BE2C (cell line): ENCODE measurements at regions not wholly inside any gene's neighbourhood (a gene's known extent, or its start where the extent isn't known, plus 50 kb on each side); places are given as distances from the start of the nearest gene placed in this dataset.

Experiments
- DNase-seq: peaks from one replicate; pipeline ENCODE4 v3.0.0-alpha.2; 2020
- H3K27me3 ChIP-seq: fragments of 250-450 bp; sonication (Bioruptor Pico); 2 replicates; pipeline ENCODE4 v1.5.1; 2020; ENCODE audit warnings: mild to moderate bottlenecking
- H3K36me3 ChIP-seq: fragments of 250-450 bp; sonication (Bioruptor Pico); 2 replicates; pipeline ENCODE4 v1.5.1; 2020; ENCODE audit warnings: mild to moderate bottlenecking
- H3K4me1 ChIP-seq: fragments of 250-450 bp; sonication (Bioruptor Pico); 2 replicates; pipeline ENCODE4 v1.5.1; 2020
- H3K4me3 ChIP-seq: 2 replicates; pipeline ENCODE4 v1.5.1; 2011; ENCODE audit warnings: low read depth, low read length
- H3K9me3 ChIP-seq: fragments of 250-450 bp; sonication (Bioruptor Pico); 2 replicates; pipeline ENCODE4 v1.5.1; 2020
- TF ChIP-seq, protein P1 (sequence below): IDR thresholded peaks from 2 replicates; pipeline ENCODE4 v1.5.1; 2012; ENCODE audit warnings: mild to moderate bottlenecking, low read depth, low read length

DNA sequence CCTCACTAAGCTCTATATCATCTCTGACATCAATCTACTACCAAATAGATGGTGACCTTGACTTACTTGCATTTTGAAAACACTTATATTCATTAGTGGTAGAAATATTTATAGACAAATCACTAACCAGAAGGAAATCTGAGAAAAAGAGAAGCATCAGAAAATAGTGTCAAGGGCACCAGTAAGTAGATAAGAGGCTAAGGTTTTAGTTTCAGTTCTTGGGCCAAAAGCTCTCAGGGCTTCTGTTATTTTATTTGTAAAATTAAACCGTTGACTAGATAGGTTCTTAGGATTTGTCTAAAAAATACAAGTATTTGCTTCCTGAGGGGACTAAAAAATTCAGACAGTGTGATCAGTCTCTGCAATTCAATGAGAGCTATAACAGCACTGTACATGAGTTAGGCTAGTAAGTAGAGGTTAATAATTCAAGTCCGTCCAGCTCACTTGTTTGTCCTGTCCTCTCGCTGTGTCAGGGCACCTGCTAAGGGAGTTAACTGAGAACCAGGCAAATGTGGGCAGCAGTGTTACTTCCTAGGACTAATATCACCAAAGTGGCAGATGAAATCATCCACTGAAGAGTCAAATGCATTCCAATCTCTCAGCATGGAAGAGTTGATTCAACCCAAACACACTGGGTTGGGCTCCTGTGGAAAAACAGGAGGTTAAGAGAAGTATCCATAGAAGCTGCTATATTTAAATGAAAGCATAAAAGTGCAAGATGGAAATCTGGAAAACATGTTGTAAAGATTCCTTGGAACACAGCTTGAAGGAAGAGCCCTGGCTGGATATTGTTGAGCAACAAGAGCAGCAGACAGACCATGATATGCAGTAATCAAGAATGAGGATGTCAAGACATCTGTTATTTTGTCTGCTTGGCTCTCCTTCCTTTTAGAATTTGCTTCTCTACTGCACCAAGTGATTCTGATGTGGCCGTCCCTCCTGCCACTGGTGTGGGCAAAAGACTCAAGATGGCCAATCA, 134.9 kb upstream of the ZBTB20 start:
- no peaks in the 10 kb centered on the region for H3K36me3 ChIP-seq
- TF ChIP-seq, protein P1, sequence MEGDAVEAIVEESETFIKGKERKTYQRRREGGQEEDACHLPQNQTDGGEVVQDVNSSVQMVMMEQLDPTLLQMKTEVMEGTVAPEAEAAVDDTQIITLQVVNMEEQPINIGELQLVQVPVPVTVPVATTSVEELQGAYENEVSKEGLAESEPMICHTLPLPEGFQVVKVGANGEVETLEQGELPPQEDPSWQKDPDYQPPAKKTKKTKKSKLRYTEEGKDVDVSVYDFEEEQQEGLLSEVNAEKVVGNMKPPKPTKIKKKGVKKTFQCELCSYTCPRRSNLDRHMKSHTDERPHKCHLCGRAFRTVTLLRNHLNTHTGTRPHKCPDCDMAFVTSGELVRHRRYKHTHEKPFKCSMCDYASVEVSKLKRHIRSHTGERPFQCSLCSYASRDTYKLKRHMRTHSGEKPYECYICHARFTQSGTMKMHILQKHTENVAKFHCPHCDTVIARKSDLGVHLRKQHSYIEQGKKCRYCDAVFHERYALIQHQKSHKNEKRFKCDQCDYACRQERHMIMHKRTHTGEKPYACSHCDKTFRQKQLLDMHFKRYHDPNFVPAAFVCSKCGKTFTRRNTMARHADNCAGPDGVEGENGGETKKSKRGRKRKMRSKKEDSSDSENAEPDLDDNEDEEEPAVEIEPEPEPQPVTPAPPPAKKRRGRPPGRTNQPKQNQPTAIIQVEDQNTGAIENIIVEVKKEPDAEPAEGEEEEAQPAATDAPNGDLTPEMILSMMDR, result no peak
- no peak overlapping the region for H3K4me3 ChIP-seq
- H3K4me1 ChIP-seq, result peaks cover 6% of the 10 kb centered on the region; the same call in 1 of the 2 replicates
- H3K27me3 ChIP-seq, result no peaks in the 10 kb centered on the region
- H3K9me3 ChIP-seq, result no peaks in the 10 kb centered on the region
- DNase-seq, result no peak

DNA sequence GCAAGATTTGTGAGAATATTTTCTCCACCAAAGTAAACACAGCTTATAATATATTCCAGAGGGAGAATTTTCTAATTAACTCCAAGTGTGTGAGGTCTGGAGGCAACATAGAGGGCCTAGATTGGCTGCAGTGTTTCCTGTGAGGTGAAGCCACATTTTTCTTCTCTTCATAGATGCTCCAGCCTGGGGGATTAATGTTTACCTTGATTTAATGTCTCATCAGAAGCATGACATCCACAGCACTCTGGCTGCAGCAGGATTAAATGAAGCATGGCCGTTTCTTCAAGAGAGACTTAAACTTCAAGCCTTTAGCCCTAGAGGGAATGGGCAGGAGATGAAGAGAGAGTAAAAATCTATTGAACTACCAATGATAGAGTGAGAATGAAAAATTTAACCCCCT, 137.9 kb upstream of the ZBTB20 start:
- Histone ChIP-seq H3K27me3 (no peaks in the 10 kb centered on the region), H3K36me3 (no peaks in the 10 kb centered on the region), H3K4me1 (peaks cover 6% of the 10 kb centered on the region; the same call in 1 of the 2 replicates), H3K4me3 (no peak overlapping the region), H3K9me3 (no peaks in the 10 kb centered on the region)
- TF ChIP-seq, protein P1, result no peak
- DNase-seq, result no peak

DNA sequence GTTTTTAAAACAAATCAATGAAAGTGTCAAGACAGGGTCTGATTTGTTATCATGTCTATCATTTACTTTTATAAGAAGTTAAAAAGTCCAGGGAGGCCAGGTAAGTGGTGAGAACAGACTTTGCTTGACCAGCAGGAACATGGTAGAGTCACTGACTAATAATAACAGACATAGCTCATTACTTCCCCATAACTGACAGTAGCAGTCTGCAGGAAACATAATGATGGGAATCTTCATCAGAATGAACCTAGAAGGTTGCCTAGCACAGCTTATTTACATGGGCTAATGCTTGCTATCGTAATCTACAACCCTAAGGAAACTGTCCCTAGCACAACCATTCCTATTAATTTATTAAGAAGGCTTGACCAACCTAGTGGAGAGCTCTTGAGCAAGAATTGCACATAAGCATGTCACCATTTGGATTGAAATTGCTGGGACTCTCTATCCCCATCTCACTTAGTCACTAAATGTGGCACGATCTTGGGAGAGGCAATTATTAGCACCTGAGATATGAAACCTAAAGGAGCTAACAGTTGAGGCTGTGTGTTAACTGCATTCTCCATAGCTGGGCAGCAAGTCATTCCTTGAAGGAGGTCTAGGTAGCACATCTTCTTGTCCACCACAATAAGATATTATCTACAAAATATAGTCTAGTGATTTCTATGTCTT, 139.6 kb upstream of the ZBTB20 start:
- TF ChIP-seq, protein P1, result no peak
- Histone ChIP-seq H3K4me1 (no peaks in the 10 kb centered on the region), H3K27me3 (no peaks in the 10 kb centered on the region), H3K36me3 (no peaks in the 10 kb centered on the region), H3K9me3 (no peaks in the 10 kb centered on the region), H3K4me3 (no peak overlapping the region)
- DNase-seq, result no peak

DNA sequence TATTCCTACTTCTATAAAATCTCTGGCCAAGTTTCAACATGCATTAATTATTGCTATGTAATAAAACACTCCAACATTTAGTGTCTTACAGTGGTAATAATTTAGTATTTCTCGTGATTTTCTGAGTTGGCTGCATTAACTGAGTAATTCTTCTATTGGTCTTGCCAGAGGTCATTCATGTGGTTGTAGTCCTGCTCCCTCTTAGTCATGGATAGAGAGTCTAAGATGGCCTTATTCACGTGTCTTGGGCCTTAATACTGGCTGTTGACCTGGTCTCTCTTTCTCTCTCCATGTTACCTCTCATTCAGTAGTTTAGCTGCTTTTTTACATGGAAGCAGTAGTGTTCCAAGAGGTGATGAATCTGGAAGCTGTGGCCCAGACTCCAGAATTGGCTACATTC, 140.1 kb upstream of the ZBTB20 start:
- Histone ChIP-seq H3K27me3 (no peaks in the 10 kb centered on the region), H3K36me3 (no peaks in the 10 kb centered on the region), H3K9me3 (no peaks in the 10 kb centered on the region), H3K4me3 (no peak overlapping the region), H3K4me1 (no peaks in the 10 kb centered on the region)
- DNase-seq, result no peak
- TF ChIP-seq, protein P1, result no peak

DNA sequence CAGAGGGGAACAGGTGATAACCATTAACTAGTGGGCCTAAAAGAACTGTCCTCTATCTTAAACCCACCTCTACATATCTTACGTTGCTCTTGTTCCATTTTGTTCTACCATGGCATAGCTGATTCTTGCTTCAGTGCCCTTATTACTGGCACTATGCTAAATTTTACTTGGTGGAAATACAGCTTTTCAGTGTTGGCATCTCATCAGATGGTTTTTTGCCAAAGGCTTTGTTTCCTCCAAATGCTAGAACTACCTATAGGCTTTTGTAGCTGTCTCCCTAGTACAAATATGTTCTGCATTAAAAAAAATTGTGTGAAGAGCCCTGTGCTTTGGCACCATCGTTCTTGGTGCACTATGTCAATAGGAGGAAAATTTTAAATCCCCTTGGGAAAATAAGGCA, 145.0 kb upstream of the ZBTB20 start:
- H3K9me3 ChIP-seq, result no peaks in the 10 kb centered on the region

More for the DNA sequence above, 145.0 kb upstream of the ZBTB20 start:
- Histone ChIP-seq H3K4me1 (no peaks in the 10 kb centered on the region), H3K27me3 (no peaks in the 10 kb centered on the region), H3K36me3 (no peaks in the 10 kb centered on the region), H3K4me3 (no peak overlapping the region)
- DNase-seq, result no peak
- TF ChIP-seq, protein P1, result no peak
